WERI-Rb-1 (cell line): ENCODE measurements at regions not wholly inside any gene's neighbourhood (a gene's known extent, or its start where the extent isn't known, plus 50 kb on each side); places are given as distances from the start of the nearest gene placed in this dataset.

ENCODE experiments used
- DNase-seq: peaks from one replicate; pipeline ENCODE4 v3.0.0-alpha.2; 2020
- H3K27ac ChIP-seq: fragments of 250-450 bp; sonication (Bioruptor Pico); 2 replicates; pipeline ENCODE4 v1.5.1; 2020; ENCODE audit warnings: mild to moderate bottlenecking, moderate library complexity
- H3K27me3 ChIP-seq: fragments of 250-450 bp; sonication (Bioruptor Pico); 2 replicates; pipeline ENCODE4 v1.5.1; 2021; ENCODE audit warnings: mild to moderate bottlenecking, low read depth, moderate library complexity; ENCODE audit not compliant: insufficient read depth, severe bottlenecking
- H3K36me3 ChIP-seq: fragments of 250-450 bp; sonication (Bioruptor Pico); 2 replicates; pipeline ENCODE4 v1.5.1; 2020; ENCODE audit warnings: mild to moderate bottlenecking, moderate library complexity
- H3K4me3 ChIP-seq: 2 replicates; pipeline ENCODE4 v1.5.1; 2011; ENCODE audit warnings: low read depth, mild to moderate bottlenecking, control low read depth, low read length
- H3K9me3 ChIP-seq: fragments of 250-450 bp; sonication (Bioruptor Pico); 2 replicates; pipeline ENCODE4 v1.5.1; 2021; ENCODE audit warnings: mild to moderate bottlenecking, moderate library complexity; ENCODE audit not compliant: severe bottlenecking
- CTCF ChIP-seq: IDR thresholded peaks from 2 replicates; pipeline ENCODE4 v1.5.1; 2011; ENCODE audit warnings: low read depth, mild to moderate bottlenecking, control low read depth, inconsistent platforms, low read length

GRCh38 chr11:128207861-128208321, 379.5 kb downstream of the ETS1 start:
- H3K9me3 ChIP-seq = no peaks in the 10 kb centered on the region
- no peaks in the 10 kb centered on the region for H3K27me3 ChIP-seq
- no peaks in the 10 kb centered on the region for H3K36me3 ChIP-seq
- no peak overlapping the region for H3K4me3 ChIP-seq
- no peak overlapping the region for H3K27ac ChIP-seq
- no peak for TF ChIP-seq CTCF
- DNase-seq = no peak

GRCh38 chr11:128206461-128206860, 380.9 kb downstream of the ETS1 start:
- H3K9me3 ChIP-seq = no peaks in the 10 kb centered on the region
- H3K36me3 ChIP-seq = no peaks in the 10 kb centered on the region
- H3K4me3 ChIP-seq = no peak overlapping the region
- H3K27ac ChIP-seq = no peak overlapping the region
- no peak for DNase-seq
- H3K27me3 ChIP-seq = no peaks in the 10 kb centered on the region
- TF ChIP-seq CTCF = no peak

DNA sequence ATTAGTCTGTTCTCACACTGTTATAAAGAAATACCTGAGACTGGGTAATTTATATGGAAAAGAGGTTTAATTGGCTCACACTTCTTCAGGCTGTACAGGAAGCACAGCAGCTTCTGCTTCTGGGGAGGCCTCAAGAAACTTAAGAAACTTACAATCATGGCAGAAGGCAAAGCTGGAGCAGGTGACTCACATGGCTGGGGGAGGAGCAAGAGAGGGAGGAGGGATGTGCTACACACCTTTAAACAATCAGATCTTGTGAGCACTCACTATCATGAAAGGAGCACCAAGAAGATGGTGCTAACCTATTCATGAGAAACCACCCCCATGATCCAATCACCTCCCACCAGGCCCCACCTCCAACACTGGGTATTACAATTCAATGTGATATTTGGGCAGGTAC, 381.6 kb downstream of the ETS1 start:
- DNase-seq = no peak
- Histone ChIP-seq H3K36me3 (no peaks in the 10 kb centered on the region), H3K27ac (no peak overlapping the region), H3K9me3 (no peaks in the 10 kb centered on the region), H3K27me3 (no peaks in the 10 kb centered on the region), H3K4me3 (no peak overlapping the region)
- no peak for TF ChIP-seq CTCF

- no peaks in the 10 kb centered on the region for H3K9me3 ChIP-seq
- H3K27me3 ChIP-seq = no peaks in the 10 kb centered on the region
- no peak for TF ChIP-seq CTCF
- DNase-seq = no peak
- no peak overlapping the region for H3K4me3 ChIP-seq
- H3K27ac ChIP-seq = no peak overlapping the region
- H3K36me3 ChIP-seq = no peaks in the 10 kb centered on the region
These were observed 382.5 kb downstream of the ETS1 start for GRCh38 chr11:128204898-128205297.

DNA sequence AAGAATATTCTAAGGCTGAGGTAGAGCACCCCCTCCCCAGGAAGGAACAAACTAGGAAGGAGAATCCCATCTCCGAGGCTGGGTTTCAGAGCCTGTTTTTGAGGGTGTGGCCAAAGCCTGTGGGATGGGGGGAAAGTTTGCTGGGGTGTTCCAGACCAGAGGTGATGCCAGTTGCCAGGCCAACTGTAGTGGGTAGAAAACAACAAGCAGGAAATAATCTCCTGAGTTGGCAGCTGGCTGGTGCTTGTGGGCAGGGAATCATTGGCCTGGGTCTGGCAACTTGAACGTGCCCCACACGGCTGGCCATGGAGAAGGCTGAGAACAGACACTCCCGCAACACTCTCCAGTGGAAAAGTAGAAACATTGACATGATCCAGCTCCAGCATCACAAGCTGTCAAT, 385.6 kb downstream of the ETS1 start:
- no peak overlapping the region for H3K27ac ChIP-seq
- no peaks in the 10 kb centered on the region for H3K36me3 ChIP-seq
- H3K4me3 ChIP-seq = no peak overlapping the region
- no peaks in the 10 kb centered on the region for H3K9me3 ChIP-seq
- H3K27me3 ChIP-seq = no peaks in the 10 kb centered on the region
- DNase-seq = no peak
- no peak for TF ChIP-seq CTCF

- no peak for TF ChIP-seq CTCF
- H3K27ac ChIP-seq = no peak overlapping the region
- H3K4me3 ChIP-seq = no peak overlapping the region
- no peak for DNase-seq
- no peaks in the 10 kb centered on the region for H3K36me3 ChIP-seq
- H3K9me3 ChIP-seq = no peaks in the 10 kb centered on the region
- no peaks in the 10 kb centered on the region for H3K27me3 ChIP-seq
These were observed 386.3 kb downstream of the ETS1 start for GRCh38 chr11:128201009-128201408.
